ELF-1 (cell line): ENCODE measurements at regions not wholly inside any gene's neighbourhood (a gene's known extent, or its start where the extent isn't known, plus 50 kb on each side); places are given as distances from the start of the nearest gene placed in this dataset.
"Not testable (repeated sequence)": the region's sequence is repeated elsewhere in the genome, so short reads cannot be mapped to it uniquely, and the experiment has no call there.

Experiments
- DNase-seq: peaks from one replicate; pipeline ENCODE4 v3.0.0-alpha.2; 2016; ENCODE audit warnings: low read depth, low spot score

DNA sequence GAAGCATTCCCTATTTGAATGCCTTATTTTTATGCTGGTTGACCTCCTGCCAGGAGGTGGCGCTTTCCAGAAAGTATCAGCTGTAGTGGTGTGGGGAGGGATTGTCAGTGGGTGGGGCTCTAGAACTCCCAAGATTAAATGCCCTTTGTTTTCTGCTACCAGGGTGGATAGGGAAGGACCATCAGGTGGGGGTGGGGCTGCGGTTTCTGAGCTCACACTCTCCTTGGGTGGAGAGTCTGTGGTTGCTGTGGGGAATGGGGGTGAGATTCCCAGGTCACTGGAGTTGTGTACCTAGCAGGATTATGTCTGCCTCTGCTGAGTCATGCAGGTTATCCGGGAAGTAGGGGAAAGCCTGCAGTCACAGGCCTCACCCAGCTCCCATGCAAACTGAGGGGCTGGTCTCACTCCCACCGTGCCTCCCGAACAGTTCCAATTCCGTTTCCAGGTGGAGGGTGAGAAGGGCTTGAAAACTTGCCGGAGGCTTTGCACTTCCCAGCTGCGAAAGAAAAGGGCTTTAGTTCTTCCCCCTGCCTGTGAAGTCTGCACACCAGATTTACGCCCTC lies 68.3 kb downstream of the ALG10B start:
- peak; percentile 91 for DNase-seq

DNA sequence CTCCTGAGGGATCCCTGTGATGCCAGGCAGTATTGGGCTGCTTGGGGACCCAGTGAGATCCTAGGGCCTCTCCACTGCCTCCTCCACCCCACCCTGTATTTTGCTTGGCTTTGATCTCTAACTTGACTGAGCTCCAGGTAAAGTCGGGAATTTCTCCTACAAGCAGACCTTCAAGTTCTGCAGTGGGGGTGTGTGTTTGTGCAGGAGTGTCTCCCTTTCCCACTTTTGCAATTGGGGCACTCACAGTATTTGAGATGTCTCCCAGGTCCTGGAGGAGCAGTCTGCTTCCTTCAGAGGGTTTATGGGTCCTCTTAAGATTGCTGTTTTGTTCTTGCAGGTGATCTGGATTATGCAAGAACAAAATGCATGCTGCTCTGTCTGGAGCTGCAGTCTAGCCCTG lies 68.9 kb downstream of the ALG10B start:
- DNase-seq = no peak

DNA sequence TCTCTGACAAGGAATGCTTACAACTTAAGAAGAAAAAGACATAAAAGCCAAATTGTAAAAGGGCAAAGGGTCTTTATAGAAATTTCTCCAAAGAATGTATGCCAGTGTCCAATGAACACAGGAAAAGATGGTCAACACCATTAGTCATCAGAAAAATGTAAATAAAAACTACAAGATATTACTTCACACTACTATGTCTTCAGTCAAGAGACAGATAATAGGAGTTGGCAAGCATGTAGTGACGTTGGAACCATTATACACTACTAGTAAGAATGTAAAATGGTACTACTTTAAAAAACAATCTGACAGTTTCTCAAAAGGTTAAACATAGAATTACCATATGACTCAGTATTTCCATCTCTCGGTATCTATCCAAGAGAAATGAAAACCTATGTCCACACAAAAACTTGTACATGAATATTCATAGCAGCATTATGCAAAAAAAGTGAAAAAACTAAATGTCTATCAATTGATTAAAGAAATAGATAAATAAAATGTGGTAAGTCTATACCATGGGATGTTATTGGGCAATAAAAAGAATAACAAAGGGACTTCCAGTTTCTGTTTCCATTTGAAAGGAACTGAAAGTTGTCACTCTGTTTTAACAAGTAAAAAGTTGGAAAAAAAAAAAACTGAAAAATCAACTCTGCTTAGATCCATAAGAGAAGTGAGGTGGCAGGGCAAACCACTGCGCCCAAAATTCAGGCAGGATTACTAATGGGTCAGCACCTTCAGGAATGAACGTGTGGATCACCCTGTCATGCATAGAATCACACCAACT lies 69.8 kb downstream of the ALG10B start:
- DNase-seq = no peak

DNA sequence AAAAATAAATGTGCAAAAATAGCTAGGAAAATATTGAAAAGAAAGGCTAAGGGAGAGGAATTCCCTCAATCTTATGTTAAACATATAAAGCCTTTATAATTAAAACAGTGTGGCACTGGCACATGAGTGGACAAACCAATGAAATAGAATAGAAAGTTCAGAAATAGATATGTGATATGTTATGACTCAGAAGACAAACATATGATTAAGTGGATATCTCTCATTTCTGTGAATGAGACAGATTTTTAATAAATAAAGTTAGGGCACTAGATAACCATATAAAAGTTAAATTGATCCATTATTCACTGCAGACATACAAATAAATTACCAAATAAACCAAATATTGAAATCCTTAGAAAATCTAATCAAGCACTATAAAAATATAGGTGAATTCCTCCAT lies 73.0 kb downstream of the ALG10B start:
- no peak for DNase-seq

DNA sequence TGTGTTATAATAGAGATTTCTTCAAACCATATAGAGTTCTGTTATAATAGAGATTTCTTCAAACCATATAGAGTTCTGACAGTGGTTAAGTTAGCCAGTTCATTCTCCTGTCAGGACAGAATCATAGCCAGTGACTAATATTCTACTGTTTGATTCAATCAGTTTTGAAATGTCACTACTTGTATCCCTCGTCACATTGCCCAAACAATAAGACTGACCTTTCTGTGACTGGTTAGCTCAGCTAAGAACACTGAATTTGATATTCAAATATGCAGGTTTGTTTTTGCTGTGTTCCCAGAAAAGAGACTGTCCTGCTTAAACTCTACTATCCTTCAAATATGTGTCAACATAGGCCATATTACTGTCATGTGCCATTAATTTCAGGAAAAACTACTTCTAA lies 74.4 kb downstream of the ALG10B start:
- DNase-seq = no peak

DNA sequence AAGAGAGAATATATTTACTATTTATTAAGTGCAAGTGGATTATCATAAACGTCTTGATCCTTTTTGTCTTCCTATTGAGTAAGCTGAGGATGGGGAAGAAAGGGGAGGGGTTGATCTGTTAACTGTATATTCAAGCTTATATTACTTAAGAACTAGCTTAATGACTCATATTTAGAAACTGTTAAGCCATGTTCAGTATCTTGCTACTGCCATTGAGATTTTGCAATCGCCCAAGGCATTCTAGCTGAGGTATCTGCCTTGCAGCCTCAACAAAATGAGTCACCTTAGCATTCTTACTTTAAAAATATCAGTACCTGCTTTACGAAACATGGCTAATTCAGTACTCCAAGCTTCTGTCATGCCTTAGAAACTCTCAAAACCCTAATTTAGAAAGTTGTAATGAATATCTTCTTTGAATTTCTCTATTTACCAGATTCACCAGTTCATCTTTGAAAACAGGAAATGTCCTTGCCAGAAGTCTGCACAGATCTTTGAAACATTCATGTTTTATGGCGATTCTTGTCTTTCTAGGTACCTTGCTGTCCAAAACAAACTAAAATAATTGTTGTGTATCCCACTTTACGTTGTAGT lies 76.1 kb downstream of the ALG10B start:
- no peak for DNase-seq

DNA sequence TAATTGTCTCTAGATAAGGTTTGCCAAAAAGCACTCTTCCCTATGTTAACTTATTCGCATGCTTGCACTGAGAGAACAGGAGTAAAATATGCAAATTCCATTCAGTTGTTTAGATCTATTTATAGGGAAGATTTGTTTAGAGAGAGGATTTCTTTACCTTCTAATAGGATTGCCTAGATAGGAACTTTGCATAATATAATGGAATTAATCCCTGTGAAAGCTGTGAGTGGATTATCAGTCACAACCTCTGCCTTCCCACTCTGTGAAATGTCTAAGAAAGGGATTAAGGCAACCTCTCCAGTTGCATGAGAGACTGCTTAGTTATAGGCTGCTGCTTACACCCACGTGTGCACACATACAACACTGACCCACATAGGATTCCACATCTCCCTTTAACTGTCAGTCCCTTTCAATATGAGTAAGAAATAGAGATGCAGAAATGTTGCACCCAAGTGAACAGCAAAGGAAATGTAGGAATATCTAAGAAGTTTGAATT lies 83.2 kb downstream of the ALG10B start:
- no peak for DNase-seq

DNA sequence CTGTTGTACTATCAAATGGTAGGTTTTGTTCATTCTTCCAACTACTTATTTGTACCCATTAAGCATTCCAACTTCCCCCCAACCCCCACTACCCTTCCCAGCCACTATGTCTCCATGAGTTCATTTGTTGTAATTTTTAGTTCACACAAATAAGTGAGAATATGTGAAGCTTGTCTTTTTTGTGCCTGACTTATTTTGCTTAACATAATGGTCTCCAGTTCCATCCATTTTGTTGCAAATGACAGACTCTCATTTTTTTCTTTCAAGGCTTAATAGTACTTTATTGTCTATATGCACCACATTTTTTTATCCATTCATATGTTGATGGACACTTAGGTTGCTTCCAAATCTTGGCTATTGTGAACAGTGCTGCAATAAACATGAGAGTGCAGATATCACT lies 86.2 kb downstream of the ALG10B start:
- no peak for DNase-seq

DNA sequence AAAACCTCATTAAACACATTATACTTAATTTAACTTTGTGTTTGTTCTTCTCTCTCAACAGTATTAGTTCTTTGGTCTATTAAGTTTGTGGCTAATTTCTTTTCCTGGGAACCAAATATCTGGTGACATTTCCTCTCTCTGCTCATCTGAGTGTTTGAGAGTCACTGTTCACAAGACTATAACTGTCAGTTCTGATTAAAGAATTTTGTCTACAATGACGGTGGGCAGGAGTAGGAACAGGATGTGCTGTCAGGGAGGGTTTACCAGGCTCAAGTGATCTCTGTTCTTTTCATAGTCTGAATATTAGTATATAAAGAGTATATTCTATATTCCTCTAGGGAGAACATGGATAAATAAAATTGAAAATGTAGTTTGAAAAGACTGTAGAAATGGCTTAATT lies 92.9 kb downstream of the ALG10B start:
- no peak for DNase-seq

DNA sequence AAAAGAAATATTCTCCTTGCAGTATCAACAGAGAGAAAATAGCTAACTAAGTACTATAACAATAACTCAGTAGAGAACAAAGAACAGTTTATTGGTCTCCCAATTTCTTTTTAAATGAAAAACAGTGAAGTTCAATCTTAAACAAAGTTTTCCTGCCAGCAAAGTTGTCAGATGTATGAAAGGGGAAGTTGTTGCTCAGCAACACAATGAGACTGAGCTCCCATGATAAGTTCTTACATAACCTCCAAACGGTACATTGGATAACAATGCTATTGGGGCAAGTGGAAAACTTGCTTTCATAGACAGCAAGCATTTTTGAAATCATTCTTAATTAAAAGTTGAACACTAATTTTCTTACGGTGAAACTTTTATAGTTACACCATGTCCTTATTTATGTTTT lies 94.9 kb downstream of the ALG10B start:
- DNase-seq = no peak

DNA sequence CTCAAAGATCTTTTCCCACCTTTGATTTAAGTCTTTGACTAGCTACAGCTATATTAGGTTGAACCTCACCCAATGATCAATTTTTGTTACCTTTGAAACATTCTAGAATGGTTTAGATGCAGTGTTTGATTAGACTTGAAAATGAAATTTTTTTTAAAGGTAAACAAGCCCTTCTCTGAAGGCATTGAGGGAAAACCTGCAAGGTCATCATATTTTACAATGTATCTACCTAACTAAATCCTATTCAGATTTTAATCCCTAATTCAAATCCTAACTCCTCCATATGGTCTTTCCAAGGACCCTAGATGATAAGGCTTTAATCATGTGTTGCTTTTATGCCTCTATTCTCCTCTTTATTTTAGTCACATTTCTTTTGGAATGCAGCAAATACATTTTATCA lies 95.4 kb downstream of the ALG10B start:
- no peak for DNase-seq

DNA sequence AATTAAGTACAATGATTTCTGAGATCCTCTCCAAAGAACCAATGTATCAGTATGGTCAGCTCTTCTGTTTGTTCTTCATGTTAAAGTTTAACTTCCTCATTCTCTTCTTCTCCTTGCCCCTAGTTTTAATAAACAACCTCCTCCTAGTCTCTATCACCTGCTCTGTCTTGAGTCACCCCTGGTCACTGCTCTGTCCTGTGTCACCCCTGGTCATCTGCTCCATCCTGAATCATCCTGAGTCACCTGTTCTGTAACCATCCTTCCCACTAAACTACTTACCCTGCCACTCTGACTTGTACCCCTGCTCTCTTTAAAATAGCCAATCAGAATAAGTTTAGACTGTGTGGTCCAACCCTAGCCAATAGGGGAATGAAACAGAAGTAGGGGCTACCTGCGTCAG lies 100.5 kb downstream of the ALG10B start:
- no peak for DNase-seq

DNA sequence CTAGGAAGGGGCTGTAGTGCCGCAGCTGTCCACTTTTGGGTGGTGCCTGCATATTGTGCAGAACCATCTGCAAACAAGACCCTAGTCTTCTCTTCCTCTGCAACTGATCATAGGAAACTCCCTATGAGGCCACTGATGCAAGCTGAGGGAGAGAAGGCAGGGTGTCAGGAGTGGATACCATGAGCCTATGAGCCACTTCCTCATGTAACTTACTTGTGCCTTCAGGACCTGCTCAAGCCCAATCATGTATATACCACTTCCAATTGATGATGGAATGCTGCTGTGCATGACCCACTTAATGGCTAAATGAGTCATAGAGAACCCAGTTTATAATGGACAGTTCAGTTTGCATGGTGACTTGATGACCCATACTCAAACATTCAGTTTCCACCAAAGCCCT lies 107.9 kb downstream of the ALG10B start:
- DNase-seq = no peak

DNA sequence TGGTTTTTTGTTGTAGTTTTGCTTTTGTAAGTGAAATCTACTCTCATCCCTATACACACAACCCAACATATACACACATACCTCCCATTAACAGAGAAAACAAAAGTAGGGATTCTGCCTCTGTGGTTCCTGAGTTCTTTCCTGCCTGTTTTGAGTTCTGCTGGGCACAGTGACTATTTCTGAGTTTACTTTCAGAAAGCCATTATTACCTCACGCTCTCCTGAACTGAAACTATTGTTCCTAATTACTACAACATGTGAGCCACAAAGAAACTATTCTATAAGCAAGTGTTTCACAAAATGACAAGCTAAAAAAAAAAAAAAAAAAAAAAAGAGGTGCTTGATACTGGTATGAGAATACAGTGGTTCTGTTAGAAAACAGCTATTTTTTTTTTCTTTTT lies 110.9 kb downstream of the ALG10B start:
- DNase-seq = no peak

DNA sequence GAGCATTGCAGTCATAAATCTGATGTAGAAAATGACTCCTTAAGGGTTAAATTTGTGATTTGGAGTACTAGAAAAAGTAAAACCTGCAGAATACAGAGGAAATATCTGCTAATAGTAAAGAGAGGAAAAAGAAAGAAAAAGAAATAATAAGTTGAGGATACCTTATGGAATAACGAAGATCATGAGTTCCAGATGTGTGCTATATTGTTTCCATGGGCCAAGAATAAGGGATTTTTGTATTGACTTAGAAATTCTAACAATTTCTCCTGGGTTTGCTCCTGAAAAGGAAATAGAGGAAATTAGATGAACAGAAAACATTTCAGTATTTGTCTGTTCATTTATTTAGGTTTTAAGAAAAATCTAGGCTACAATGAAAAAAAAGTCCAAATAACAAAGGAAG lies 115.3 kb downstream of the ALG10B start:
- no peak for DNase-seq

DNA sequence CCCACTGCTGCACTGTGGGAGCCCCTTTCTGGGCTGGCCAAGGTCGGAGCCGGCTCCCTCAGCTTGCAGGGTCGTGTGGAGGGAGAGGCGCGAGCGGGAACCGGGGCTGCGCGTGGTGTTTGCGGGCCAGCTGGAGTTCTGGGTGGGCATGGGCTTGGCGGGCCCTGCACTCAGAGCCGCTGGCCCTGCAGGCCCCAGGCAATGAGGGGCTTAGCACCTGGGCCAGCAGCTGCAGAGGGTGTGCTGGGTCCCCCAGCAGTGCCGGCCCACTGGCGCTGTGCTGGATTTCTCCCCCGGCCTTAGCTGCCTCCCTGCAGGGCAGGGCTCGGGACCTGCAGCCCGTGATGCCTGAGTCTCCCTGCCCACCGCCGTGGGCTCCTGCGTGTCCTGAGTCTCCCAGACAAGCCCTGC lies 125.3 kb downstream of the ALG10B start:
- not testable (repeated sequence) for DNase-seq

DNA sequence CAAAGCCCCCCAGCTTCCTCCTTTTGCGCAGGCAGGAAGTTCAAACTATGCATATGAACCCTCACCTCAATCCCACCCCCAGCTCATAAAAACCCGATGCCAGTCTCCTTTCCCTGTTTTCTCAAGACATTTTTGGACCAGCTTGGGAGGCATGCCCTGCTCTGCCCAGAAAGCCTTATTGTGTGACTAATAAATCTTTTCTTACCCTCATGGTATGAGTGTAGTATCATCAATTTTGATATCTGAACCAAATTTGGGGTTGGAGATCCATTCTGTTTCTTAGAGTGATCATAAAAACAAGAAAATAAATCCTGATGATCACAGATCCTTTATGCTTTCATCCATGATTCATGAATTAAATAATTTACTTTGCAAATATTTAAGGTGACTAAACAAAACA lies 128.5 kb downstream of the ALG10B start:
- DNase-seq = no peak

DNA sequence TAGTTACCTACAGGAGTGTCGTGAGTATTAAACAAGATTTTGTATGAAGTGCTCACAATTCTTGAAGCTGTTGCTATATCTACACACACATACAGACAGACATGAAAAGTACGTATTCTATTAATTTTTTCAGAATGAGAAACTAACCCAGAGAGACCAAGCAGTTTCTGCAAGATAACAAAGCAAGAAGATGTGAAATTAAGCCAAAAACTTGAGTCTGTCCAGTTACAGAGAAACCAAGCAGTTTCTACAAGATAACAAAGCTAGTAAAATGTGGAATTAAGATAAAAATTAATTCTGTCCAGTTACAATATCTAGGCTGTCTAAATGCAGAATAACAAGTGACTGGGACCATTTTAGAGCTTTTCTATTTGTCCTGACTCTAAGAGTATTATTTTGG lies 132.4 kb downstream of the ALG10B start:
- no peak for DNase-seq

DNA sequence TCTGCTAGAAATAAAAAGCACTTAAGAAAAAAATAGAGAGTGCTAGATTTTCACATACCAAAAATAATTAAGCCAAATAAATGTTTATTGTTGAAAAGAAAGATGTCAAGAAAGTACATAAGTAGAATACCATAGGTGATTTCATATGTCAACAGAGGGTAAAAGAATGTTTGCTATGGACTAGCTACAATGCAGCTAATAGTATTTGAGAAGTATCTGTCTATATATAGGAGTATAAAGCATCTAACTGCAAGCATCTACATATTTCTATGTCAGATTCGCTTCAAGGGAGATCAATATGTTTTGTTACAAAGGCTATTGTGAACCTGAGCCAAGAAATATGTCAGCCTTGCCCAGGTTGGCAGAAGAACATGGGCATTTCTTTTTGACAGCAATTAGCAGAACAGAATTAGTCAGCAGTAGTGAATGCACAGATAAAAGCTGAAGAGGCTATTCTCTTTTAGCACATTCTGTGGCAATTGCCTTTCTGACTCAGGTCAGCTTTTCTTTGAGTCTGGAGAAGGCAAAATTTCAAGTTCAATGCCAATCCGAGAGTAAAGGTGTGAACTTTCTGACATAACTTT lies 140.1 kb downstream of the ALG10B start:
- DNase-seq = no peak

DNA sequence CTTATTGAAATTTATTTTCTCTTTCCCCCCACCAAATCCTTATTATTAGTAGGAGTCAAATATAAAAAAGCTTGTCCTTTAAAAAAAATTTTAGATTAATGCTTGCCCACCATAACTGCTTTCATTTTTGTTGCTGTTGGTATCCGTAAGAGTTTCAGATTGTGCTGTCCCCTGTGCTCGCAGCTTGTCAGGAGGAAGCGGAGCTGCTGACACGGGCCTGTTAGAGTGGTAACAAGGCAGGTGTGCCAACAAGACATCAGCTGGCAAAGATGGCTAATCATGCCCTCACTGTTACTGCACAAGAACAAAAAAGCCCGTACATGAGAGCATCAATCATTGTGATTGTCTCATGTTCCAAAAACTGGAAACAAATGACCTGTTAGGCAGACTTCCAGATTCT lies 148.4 kb downstream of the ALG10B start:
- no peak for DNase-seq

DNA sequence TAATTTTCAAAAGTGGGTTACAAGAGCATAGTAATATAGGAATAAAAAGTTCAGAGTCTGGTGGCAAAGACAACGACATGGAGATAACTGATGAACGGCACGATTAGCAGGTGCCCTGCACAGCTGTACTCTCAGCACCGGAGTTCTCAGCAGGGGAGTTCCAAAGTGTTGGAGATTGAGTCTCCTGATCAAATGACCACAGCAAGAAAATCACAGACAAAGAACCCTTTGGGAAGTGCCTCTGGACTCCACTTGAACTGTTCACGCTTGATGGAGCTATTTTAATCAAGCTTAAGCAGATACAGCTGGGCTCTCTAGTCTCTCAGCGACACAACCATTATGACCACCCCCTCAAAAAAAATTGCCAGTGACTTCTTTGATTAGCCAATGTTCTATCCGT lies 153.1 kb downstream of the ALG10B start:
- no peak for DNase-seq

DNA sequence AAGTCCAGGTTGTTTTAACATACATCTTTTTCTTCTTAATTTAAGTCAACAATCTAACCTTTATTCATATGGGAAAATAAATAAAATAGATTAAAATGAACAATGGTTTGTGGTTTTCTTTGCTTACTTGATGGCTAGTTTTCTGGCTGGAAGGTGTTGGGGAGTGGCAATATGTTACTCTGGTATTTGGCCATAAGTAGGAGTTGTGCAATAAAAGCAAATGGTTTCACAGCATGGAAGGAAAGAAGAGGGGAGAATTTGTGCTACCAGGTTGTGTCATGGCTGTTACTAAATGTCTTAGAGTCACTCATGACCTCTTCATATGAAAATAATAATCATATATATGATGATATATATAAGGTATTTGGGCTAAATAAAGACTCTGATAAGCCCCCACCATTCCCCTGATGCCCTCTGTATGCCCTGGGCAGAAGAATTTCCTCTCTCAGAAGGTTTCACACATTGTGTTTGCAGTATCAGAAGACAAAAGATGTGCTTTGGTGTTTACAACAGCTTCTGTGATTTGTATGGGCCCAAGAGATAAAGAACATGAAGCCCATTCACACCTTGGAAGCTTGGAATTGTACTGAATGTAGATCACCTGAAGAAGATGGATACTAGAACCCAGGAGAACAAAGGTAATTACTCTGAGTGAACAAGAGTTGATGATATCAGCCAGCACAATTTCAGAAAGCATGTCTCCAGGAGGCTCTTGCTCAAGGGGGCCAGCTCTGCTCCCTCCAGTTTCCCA lies 160.9 kb downstream of the ALG10B start:
- no peak for DNase-seq
